GM23338 (cell line): ENCODE measurements at regions not wholly inside any gene's neighbourhood (a gene's known extent, or its start where the extent isn't known, plus 50 kb on each side); places are given as distances from the start of the nearest gene placed in this dataset.

Experiments
- ATAC-seq: fragments of 200-7000 bp; cut with Tn5 transposase; 3 replicates; pipeline ENCODE4 v1.9.1; 2020
- DNase-seq: peaks from one replicate; pipeline ENCODE4 v3.0.0-alpha.2; 2015; ENCODE audit warnings: low spot score
- H2AFZ ChIP-seq: fragments of 200-600 bp; sonication (generic); 2 replicates; pipeline ENCODE4 v1.8.0; 2016; ENCODE audit warnings: antibody characterized with exemption, mild to moderate bottlenecking, moderate library complexity
- H3F3A ChIP-seq: fragments of 200-600 bp; sonication (generic); replicated peaks from 2 replicates; pipeline ENCODE4 v1.8.0; 2017; ENCODE audit warnings: antibody characterized with exemption, mixed run types, low read depth
- H3K27ac ChIP-seq: fragments of 200-600 bp; sonication (generic); 2 replicates; pipeline ENCODE4 v1.6.1; 2016; ENCODE audit warnings: low read depth
- H3K27me3 ChIP-seq: fragments of 200-600 bp; sonication (generic); 2 replicates; pipeline ENCODE4 v1.8.0; 2016; ENCODE audit warnings: mild to moderate bottlenecking, mixed run types, moderate library complexity; ENCODE audit not compliant: insufficient read depth
- H3K36me3 ChIP-seq: fragments of 200-600 bp; sonication (generic); 2 replicates; pipeline ENCODE4 v1.8.0; 2016; ENCODE audit warnings: mild to moderate bottlenecking; ENCODE audit not compliant: insufficient read depth
- H3K4me1 ChIP-seq: fragments of 200-600 bp; sonication (generic); 2 replicates; pipeline ENCODE4 v1.8.0; 2016; ENCODE audit warnings: mild to moderate bottlenecking, moderate library complexity; ENCODE audit not compliant: insufficient read depth
- H3K4me2 ChIP-seq: fragments of 200-600 bp; sonication (generic); 2 replicates; pipeline ENCODE4 v1.7.1; 2017; ENCODE audit warnings: mixed run types
- H3K4me3 ChIP-seq: fragments of 200-600 bp; sonication (generic); 2 replicates; pipeline ENCODE4 v1.6.1; 2016; ENCODE audit warnings: mixed run types
- H3K79me2 ChIP-seq: fragments of 200-600 bp; sonication (generic); replicated peaks from 2 replicates; pipeline ENCODE4 v1.8.0; 2017; ENCODE audit warnings: mild to moderate bottlenecking; ENCODE audit not compliant: insufficient read depth
- H3K9me2 ChIP-seq: fragments of 200-600 bp; sonication (generic); 2 replicates; pipeline ENCODE4 v1.8.0; 2017; ENCODE audit not compliant: insufficient read depth
- H4K20me1 ChIP-seq: fragments of 200-600 bp; sonication (generic); replicated peaks from 2 replicates; pipeline ENCODE4 v1.8.0; 2017; ENCODE audit warnings: mild to moderate bottlenecking; ENCODE audit not compliant: insufficient read depth
- H3K27ac Mint-ChIP-seq: 2 replicates; pipeline ENCODE4 v1.8.0; 2020; ENCODE audit warnings: inconsistent platforms, mild to moderate bottlenecking, moderate library complexity, mixed read lengths
- H3K27me3 Mint-ChIP-seq: 3 replicates; pipeline ENCODE4 v1.8.0; 2022; ENCODE audit warnings: low read depth, mild to moderate bottlenecking, moderate library complexity, mixed read lengths, inconsistent platforms; ENCODE audit not compliant: insufficient read depth, poor library complexity
- H3K36me3 Mint-ChIP-seq: 3 replicates; pipeline ENCODE4 v1.8.0; 2021; ENCODE audit warnings: low read depth, mild to moderate bottlenecking, inconsistent platforms, moderate library complexity, mixed read lengths
- H3K4me1 Mint-ChIP-seq: 3 replicates; pipeline ENCODE4 v1.8.0; 2020; ENCODE audit warnings: mild to moderate bottlenecking, inconsistent platforms, mixed read lengths
- H3K4me3 Mint-ChIP-seq: 3 replicates; pipeline ENCODE4 v1.8.0; 2021; ENCODE audit warnings: moderate library complexity, mild to moderate bottlenecking, inconsistent platforms, mixed read lengths
- H3K9me3 Mint-ChIP-seq: 3 replicates; pipeline ENCODE4 v1.8.0; 2020; ENCODE audit warnings: moderate library complexity, mild to moderate bottlenecking, inconsistent platforms, mixed read lengths
- EZH2 ChIP-seq: fragments of 200-600 bp; sonication (generic); IDR thresholded peaks from one replicate; pipeline ENCODE4 v1.8.0; 2017; ENCODE audit warnings: antibody characterized with exemption, mild to moderate bottlenecking, low read depth; ENCODE audit not compliant: unreplicated experiment
- JUNB ChIP-seq: IDR thresholded peaks from one replicate; pipeline ENCODE4 v1.6.1; 2016; ENCODE audit warnings: antibody characterized with exemption; ENCODE audit not compliant: unreplicated experiment
- NANOG ChIP-seq: IDR thresholded peaks from 2 replicates; pipeline ENCODE4 v1.6.1; 2016; ENCODE audit warnings: antibody characterized with exemption, borderline replicate concordance
- STAT1 ChIP-seq: IDR thresholded peaks from one replicate; pipeline ENCODE4 v1.6.1; 2016; ENCODE audit warnings: antibody characterized with exemption; ENCODE audit not compliant: unreplicated experiment
- ZNF114 ChIP-seq: fragments of 250-450 bp; sonication (Bioruptor Pico); IDR thresholded peaks from 2 replicates; pipeline ENCODE4 v1.5.0; 2020; ENCODE audit warnings: mild to moderate bottlenecking, moderate library complexity
- ZNF331 ChIP-seq: fragments of 250-450 bp; sonication (Bioruptor Pico); IDR thresholded peaks from 2 replicates; pipeline ENCODE4 v1.5.0; 2020; ENCODE audit warnings: low read depth, mild to moderate bottlenecking, moderate library complexity
- TF ChIP-seq, protein P1 (sequence below): fragments of 250-450 bp; sonication (Bioruptor Pico); IDR thresholded peaks from 2 replicates; pipeline ENCODE4 v1.5.0; 2020; ENCODE audit warnings: mild to moderate bottlenecking, moderate library complexity
- TF ChIP-seq, protein P2 (sequence below), 2 experiments: fragments of 200-600 bp in 1 of 2; sonication (generic) in 1 of 2; conservative IDR thresholded peaks; 2 replicates each; pipeline versions ENCODE4 v1.5.1 to v1.6.1; 2016 to 2017; ENCODE audit warnings: antibody characterized with exemption in 2 of 2, low read depth in 2 of 2, mild to moderate bottlenecking in 2 of 2, moderate library complexity in 1 of 2

DNA sequence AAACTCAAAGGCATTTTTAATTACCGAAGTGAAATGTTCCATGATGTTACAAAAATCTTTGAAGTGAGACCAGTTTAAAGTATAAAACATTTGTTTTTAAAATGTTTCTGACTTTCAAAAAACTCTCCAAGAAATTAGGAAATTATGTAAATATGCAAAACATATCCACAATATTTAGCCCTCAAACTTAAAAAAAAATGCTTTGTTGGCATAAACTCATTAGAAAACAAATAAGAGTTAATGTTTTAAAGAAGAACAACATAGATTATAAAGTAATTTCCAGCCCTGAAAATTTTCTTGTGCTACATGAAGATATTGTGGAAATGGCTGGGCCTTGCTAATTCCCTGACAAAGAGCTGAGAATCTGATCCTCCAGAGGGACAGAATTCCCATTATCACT lies 199.7 kb upstream of the STARD13 start:
- Histone ChIP-seq H3K27ac (no peak overlapping the region), H3K27me3 (no peaks in the 10 kb centered on the region), H3K9me2 (peaks cover 3% of the 10 kb centered on the region; the same call in 1 of the 2 replicates), H3K36me3 (no peaks in the 10 kb centered on the region; the same call in 1 of the 2 replicates), H3K4me2 (no peak overlapping the region), H4K20me1 (no peaks in the 10 kb centered on the region), H3K4me1 (peaks cover 4% of the 10 kb centered on the region), H3K79me2 (no peaks in the 10 kb centered on the region), H2AFZ (no peak overlapping the region), H3F3A (no peaks in the 10 kb centered on the region), H3K4me3 (no peak overlapping the region)
- peaks cover 8% of the 10 kb centered on the region; the same call in 2 of the 3 replicates for H3K36me3 Mint-ChIP-seq
- ATAC-seq (no peak), DNase-seq (no peak)
- H3K4me1 Mint-ChIP-seq, result peaks cover 16% of the 10 kb centered on the region
- H3K9me3 Mint-ChIP-seq, result peaks cover 9% of the 10 kb centered on the region
- H3K27me3 Mint-ChIP-seq, result peaks cover 3% of the 10 kb centered on the region
- no peak overlapping the region for H3K4me3 Mint-ChIP-seq
- H3K27ac Mint-ChIP-seq, result no peak overlapping the region
- no peak for TF ChIP-seq NANOG
- TF ChIP-seq, protein P1, sequence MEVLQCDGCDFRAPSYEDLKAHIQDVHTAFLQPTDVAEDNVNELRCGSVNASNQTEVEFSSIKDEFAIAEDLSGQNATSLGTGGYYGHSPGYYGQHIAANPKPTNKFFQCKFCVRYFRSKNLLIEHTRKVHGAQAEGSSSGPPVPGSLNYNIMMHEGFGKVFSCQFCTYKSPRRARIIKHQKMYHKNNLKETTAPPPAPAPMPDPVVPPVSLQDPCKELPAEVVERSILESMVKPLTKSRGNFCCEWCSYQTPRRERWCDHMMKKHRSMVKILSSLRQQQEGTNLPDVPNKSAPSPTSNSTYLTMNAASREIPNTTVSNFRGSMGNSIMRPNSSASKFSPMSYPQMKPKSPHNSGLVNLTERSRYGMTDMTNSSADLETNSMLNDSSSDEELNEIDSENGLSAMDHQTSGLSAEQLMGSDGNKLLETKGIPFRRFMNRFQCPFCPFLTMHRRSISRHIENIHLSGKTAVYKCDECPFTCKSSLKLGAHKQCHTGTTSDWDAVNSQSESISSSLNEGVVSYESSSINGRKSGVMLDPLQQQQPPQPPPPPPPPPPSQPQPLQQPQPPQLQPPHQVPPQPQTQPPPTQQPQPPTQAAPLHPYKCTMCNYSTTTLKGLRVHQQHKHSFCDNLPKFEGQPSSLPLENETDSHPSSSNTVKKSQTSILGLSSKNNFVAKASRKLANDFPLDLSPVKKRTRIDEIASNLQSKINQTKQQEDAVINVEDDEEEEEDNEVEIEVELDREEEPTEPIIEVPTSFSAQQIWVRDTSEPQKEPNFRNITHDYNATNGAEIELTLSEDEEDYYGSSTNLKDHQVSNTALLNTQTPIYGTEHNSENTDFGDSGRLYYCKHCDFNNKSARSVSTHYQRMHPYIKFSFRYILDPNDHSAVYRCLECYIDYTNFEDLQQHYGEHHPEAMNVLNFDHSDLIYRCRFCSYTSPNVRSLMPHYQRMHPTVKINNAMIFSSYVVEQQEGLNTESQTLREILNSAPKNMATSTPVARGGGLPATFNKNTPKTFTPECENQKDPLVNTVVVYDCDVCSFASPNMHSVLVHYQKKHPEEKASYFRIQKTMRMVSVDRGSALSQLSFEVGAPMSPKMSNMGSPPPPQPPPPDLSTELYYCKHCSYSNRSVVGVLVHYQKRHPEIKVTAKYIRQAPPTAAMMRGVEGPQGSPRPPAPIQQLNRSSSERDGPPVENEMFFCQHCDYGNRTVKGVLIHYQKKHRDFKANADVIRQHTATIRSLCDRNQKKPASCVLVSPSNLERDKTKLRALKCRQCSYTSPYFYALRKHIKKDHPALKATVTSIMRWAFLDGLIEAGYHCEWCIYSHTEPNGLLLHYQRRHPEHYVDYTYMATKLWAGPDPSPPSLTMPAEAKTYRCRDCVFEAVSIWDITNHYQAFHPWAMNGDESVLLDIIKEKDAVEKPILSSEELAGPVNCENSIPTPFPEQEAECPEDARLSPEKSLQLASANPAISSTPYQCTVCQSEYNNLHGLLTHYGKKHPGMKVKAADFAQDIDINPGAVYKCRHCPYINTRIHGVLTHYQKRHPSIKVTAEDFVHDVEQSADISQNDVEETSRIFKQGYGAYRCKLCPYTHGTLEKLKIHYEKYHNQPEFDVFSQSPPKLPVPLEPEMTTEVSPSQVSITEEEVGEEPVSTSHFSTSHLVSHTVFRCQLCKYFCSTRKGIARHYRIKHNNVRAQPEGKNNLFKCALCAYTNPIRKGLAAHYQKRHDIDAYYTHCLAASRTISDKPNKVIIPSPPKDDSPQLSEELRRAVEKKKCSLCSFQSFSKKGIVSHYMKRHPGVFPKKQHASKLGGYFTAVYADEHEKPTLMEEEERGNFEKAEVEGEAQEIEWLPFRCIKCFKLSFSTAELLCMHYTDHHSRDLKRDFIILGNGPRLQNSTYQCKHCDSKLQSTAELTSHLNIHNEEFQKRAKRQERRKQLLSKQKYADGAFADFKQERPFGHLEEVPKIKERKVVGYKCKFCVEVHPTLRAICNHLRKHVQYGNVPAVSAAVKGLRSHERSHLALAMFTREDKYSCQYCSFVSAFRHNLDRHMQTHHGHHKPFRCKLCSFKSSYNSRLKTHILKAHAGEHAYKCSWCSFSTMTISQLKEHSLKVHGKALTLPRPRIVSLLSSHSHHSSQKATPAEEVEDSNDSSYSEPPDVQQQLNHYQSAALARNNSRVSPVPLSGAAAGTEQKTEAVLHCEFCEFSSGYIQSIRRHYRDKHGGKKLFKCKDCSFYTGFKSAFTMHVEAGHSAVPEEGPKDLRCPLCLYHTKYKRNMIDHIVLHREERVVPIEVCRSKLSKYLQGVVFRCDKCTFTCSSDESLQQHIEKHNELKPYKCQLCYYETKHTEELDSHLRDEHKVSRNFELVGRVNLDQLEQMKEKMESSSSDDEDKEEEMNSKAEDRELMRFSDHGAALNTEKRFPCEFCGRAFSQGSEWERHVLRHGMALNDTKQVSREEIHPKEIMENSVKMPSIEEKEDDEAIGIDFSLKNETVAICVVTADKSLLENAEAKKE (CRISPR knock-in tag), result no peak
- TF ChIP-seq JUNB, result no peak
- TF ChIP-seq, protein P2, sequence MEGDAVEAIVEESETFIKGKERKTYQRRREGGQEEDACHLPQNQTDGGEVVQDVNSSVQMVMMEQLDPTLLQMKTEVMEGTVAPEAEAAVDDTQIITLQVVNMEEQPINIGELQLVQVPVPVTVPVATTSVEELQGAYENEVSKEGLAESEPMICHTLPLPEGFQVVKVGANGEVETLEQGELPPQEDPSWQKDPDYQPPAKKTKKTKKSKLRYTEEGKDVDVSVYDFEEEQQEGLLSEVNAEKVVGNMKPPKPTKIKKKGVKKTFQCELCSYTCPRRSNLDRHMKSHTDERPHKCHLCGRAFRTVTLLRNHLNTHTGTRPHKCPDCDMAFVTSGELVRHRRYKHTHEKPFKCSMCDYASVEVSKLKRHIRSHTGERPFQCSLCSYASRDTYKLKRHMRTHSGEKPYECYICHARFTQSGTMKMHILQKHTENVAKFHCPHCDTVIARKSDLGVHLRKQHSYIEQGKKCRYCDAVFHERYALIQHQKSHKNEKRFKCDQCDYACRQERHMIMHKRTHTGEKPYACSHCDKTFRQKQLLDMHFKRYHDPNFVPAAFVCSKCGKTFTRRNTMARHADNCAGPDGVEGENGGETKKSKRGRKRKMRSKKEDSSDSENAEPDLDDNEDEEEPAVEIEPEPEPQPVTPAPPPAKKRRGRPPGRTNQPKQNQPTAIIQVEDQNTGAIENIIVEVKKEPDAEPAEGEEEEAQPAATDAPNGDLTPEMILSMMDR (conservative IDR thresholded peaks at IDR 0.05; ENCODE audit: low read depth in 2 of 2), result no peak
- no peak for TF ChIP-seq EZH2
- TF ChIP-seq ZNF331, result no peak
- no peak for TF ChIP-seq STAT1
- no peak for TF ChIP-seq ZNF114
